ENCODE measurements at regions not wholly inside any gene's neighbourhood (a gene's known extent, or its start where the extent isn't known, plus 50 kb on each side); places are given as distances from the start of the nearest gene placed in this dataset.
"Not testable (repeated sequence)": the region's sequence is repeated elsewhere in the genome, so short reads cannot be mapped to it uniquely, and the experiment has no call there.

GRCh38 chr20:25863536-25864325, 167.1 kb upstream of the ZNF337 start:
- no peak for DNase-seq (ENCODE audit: low read depth, low spot score)
- ChIA-PET POLR2A (no interaction called here), CTCF (no interaction called here)
- H3K4me3 ChIP-seq (ENCODE audit: low read depth, low read length), result peak overlapping the region; percentile 51
- TF ChIP-seq CTCF (IDR thresholded peaks at IDR 0.05; ENCODE audit: insufficient read depth, low read length, missing control alignments), result no peak

GRCh38 chr20:25862967-25863530, 166.4 kb upstream of the ZNF337 start:
- peak overlapping the region; percentile 51 for H3K4me3 ChIP-seq (ENCODE audit: low read depth, low read length)
- POLR2A ChIA-PET; CTCF ChIA-PET; DNase-seq (ENCODE audit: low read depth, low spot score): not testable (repeated sequence)

DNA sequence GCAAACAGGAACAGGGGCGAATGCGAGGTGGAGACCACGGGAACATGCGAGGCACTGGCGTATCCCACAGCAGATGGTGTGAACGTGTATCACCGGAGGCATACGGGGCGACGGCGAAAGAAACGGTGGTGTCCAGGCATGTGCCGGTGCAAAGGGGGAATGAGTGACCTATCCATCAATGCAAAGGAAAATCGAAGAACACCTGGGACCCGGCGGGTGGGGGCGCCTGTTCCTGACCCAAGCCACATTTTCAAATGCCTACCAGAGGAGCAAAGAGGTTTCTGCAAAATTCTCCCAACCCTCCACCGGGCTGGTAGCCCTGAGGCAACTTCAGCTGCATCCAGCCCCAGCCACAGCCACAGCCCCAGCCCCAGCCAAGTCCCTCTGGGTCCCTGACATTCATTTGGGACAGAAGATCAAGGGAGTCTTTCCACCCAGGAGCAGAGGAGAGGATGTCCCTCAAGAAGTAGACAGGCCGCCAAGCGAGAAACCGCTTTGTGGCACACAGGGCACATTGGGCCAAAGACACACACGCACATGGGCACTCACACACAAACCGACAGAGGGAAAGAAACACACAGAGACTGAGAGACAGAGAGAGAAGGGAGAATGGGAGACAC, 164.0 kb upstream of the ZNF337 start:
- ChIA-PET POLR2A (no interaction called here), CTCF (no interaction called here)
- TF ChIP-seq CTCF (IDR thresholded peaks at IDR 0.05; ENCODE audit: insufficient read depth, low read length, missing control alignments), result no peak
- DNase-seq (ENCODE audit: low read depth, low spot score), result no peak
- no peak overlapping the region for H3K4me3 ChIP-seq (ENCODE audit: low read depth, low read length)

GRCh38 chr20:25859649-25860530, 163.2 kb upstream of the ZNF337 start:
- POLR2A ChIA-PET, result no interaction called here
- TF ChIP-seq CTCF (IDR thresholded peaks at IDR 0.05; ENCODE audit: insufficient read depth, low read length, missing control alignments), result no peak
- DNase-seq (ENCODE audit: low read depth, low spot score), result no peak
- CTCF ChIA-PET, result no interaction called here
- H3K4me3 ChIP-seq (ENCODE audit: low read depth, low read length), result no peak overlapping the region

GRCh38 chr20:25858495-25859425, 162.1 kb upstream of the ZNF337 start:
- ChIA-PET CTCF (no interaction called here), POLR2A (no interaction called here)
- no peak for TF ChIP-seq CTCF (IDR thresholded peaks at IDR 0.05; ENCODE audit: insufficient read depth, low read length, missing control alignments)
- peak overlapping the region; percentile 46 for H3K4me3 ChIP-seq (ENCODE audit: low read depth, low read length)
- DNase-seq (ENCODE audit: low read depth, low spot score), result no peak

DNA sequence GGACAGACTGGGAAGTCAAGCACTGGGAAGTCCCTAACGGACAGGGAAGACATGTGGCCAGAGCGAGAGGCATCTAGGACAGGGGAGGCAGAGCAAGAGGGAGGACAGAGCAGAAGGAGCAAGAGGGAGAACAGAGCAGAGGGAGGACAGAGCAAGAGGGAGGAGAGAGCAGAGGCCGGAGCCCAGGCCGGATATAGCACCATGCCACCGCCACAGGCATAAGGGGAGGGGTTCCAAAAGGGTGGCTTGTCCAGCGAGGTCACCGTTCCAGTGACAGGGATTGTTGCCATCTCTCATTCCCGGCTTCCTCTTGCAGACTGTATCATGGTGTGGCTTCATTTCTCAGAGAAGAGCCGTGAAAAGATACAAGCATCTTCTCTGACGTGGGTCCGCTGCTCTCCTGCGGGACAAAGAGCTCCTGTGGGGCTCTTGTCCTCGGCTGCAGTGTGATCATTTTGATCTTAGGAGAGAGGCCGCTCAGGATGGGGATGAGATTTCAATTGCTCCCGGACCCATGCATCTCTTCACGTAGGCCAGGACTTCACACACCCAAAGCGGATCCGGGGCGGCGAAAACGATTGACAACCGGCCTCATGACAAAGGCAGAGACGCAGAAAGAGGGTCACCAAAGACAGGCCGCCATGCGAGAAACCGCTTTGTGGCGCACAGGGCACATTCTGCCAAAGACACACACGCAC, 160.6 kb upstream of the ZNF337 start:
- CTCF ChIA-PET; H3K4me3 ChIP-seq (ENCODE audit: low read depth, low read length); DNase-seq (ENCODE audit: low read depth, low spot score); POLR2A ChIA-PET: not testable (repeated sequence)

All from AG04449 (cell line).